Fibroblast of the conjunctiva (primary cell): ENCODE measurements at regions not wholly inside any gene's neighbourhood (a gene's known extent, or its start where the extent isn't known, plus 50 kb on each side); places are given as distances from the start of the nearest gene placed in this dataset.
"Not testable (repeated sequence)": the region's sequence is repeated elsewhere in the genome, so short reads cannot be mapped to it uniquely, and the experiment has no call there.

Experiments
- DNase-seq: peaks from one replicate; pipeline ENCODE4 v3.0.0-alpha.2; 2010; ENCODE audit warnings: low read depth

- DNase-seq = no peak
These were observed 589.4 kb downstream of the PPP4R3C start for GRCh38 chrX:26873736-26874135.

- no peak for DNase-seq
These were observed 591.2 kb downstream of the PPP4R3C start for GRCh38 chrX:26871967-26872366.

DNA sequence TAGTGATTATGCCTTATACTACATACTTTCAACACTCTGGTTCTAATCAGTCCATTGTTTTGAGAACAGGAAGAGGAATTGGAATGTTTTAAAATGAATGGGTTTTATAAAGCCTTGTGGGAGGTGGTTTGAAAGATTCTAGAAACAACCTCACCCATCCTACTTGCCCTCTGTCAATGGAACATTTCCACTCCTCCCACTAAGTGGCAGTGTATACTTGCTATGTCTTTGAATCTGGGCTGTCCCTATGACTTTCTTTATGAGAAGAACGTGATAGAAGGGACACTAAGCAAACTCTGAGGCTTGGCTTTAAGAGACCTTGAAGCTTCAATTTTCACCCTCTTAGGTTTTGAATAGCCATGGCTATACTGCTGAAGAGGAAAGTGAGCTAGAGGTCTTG, 611.2 kb downstream of the PPP4R3C start:
- peak; percentile 34 for DNase-seq

DNA sequence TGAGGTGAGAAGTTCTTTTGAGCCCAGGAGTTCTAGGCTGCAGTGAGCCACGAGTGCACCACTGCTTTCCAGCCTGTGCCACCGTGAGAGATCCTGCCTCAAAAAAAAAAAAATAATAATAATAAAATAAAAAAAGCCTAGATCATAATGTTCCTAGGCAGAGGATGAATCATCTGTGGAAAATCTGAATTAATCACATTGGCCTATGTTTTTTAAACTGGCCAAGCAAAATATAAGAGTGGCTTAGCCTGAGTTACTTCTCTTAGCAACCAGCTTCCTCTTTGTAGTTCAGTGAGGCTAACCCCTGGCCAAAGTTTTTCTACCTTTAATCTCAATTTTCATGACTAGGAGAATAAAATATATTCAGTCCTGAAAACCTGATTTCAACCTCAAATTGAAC, 614.6 kb downstream of the PPP4R3C start:
- DNase-seq = peak; percentile 33

DNA sequence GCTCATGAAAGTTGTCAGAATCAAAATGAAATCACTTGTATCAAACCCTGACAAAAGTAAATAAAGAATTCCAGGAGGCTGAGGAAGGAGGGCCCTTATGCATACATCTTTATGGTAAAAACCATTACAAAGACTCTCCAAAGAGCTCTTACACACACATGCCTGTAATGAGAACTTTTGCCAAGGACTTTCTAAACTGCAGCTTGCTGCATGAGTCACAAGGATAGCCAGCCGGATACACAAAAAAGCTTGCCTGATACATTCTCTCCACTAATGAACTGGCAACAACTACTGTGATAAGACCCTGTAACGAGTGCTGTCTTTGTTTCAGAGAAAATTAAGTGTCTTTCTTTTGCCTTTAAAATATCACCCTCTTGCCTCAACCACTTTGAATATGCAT, 618.1 kb downstream of the PPP4R3C start:
- peak; percentile 53 for DNase-seq

DNA sequence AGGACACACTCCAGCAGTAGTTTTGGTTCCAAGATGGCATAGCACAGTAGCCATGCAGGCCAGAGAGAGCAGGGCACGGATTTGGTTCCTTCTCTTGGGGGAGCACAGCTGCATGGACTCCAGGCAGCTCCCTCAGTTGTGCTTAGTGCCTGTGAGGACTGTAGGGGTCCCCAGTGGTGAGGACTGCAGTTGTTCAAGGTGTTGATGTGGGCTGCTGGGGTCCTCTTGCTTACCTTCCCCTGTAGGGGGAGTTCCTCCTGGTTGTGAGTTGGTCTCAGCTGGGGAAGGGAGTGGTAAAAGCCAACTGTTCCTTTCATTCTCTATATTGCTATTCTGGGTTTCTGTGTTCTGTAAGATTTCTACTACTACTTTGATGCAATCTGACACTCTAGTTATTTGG, 606.5 kb downstream of the MAGEB5 start:
- no peak for DNase-seq

GRCh38 chrX:26789751-26790150, 573.8 kb downstream of the MAGEB5 start:
- no peak for DNase-seq

GRCh38 chrX:26788402-26788998, 572.5 kb downstream of the MAGEB5 start:
- no peak for DNase-seq

- DNase-seq = peak; percentile 35
These were observed 567.7 kb downstream of the MAGEB5 start for GRCh38 chrX:26783512-26784225.

DNA sequence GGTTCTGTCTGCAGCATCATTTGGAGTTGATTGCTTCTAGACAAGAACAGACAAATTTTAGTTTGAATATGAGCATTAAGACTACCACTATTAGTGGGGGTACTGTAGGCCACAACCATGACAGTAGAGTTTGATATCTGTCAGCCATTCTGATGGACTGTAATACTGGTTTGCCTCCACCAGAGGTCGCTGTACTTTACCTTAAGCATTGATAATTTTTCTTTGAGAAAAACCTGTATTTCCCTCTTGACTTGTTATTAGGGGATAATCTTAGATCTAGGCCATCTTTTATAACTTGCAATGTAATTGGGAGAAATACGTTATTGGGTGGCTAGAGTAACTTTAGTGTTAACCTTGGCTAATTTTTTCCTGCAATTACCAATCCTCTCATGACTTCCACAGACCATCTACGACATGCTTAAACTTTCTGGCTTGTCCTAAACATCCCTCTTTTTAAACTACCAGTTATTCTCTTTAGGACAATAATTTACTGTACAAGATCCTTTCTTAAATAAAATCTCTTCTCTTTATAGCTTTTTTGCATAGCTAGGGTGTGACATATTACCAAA, 562.4 kb downstream of the MAGEB5 start:
- DNase-seq = no peak

- DNase-seq = no peak
These were observed 546.3 kb downstream of the MAGEB5 start for GRCh38 chrX:26762253-26762652.

DNA sequence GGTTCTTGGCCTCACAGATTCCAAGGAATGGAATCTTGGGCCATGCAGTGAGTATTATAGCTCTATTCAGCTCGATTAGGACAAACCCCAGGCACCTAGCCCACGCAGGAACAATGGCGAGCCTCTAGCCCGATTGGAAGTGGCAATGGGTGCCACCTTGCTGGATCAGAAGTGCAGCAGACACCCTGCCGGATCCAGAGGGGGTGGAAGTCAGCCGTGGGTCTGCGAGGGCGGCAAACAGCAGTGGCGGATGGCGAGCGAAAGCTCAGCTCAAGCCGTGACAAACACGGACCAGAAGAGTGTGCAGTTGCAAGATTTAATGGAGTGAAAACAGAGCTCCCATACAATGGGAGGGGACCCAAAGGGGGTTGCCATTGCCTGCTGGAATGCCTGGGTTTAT, 539.8 kb downstream of the MAGEB5 start:
- DNase-seq = not testable (repeated sequence)

GRCh38 chrX:26747877-26748276, 531.9 kb downstream of the MAGEB5 start:
- no peak for DNase-seq

GRCh38 chrX:26722666-26723428, 506.9 kb downstream of the MAGEB5 start:
- no peak for DNase-seq

DNA sequence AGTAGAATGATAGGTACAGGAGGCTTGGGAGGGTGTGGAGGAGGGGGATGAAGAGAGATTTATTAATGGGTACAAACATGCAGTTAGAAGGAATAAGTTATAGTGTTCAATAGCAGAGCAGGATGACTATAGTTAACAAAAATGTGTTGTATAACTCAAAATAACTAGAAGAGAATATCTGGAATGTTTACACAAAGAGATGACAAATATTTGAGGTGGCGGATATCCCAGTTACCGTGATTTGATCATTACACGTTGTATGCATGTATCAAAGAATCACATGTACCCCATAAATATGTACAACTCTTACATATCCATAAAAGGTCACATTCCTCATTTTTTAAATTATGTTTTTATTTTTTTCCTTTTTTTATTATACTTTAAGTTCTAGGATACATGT, 456.6 kb downstream of the MAGEB5 start:
- DNase-seq = no peak

- DNase-seq = no peak
These were observed 454.6 kb downstream of the MAGEB5 start for GRCh38 chrX:26670521-26670920.

DNA sequence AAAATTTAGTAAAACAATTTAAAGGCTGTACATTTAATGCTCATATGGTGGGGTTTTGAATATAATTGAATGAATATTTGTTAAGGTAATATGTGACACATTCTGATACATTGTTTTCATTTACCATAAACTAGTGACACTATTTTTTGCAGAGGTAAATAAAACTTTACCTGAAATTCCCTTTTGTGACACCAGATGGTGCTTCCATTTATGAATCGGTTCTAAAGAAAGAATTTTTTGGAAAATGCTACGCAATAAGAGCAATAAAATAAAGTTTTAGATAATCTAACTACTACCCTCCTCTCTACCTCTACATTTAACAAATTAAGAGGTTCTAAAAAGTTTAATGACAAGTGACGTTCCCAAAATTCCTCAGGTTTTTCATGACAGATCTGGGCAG, 448.9 kb downstream of the MAGEB5 start:
- DNase-seq = no peak

DNA sequence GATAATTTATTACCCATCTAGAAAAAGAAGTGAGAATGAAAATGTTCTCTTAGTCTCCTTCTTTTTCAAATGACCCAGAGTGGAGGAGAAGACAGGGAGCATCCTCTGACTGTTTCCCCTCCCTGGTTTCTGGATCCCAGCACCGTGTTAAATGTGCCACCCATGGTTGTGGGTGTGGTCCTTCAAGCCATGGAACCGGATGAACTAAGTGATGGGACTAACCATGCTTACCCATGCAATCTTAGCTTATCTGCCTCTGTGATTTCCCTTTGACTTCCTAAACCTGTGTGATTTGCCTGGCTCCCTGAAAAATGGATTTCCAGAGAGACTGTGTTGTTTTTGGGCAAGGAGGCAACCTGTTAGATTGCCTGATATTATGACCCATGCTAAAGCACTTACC, 437.1 kb downstream of the MAGEB5 start:
- no peak for DNase-seq

DNA sequence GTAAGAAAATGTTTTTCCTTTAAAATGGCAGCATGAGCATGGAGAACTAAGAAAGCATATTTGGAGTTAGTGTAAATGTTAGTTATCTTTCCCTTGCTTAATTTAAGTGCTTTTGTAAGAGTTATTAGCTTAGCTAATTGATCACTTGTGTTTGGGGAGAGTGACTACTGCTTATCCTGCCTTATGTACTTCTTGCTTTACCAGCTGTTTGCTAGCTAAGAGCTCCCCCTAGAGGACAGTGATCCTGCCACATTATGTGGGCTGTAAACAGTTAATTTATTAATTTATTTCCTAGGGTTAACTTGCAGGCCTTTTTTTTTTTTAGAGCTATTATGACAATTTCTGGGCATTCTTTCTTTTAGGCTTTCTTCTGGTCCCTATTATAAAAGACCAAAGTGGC, 435.8 kb downstream of the MAGEB5 start:
- no peak for DNase-seq

DNA sequence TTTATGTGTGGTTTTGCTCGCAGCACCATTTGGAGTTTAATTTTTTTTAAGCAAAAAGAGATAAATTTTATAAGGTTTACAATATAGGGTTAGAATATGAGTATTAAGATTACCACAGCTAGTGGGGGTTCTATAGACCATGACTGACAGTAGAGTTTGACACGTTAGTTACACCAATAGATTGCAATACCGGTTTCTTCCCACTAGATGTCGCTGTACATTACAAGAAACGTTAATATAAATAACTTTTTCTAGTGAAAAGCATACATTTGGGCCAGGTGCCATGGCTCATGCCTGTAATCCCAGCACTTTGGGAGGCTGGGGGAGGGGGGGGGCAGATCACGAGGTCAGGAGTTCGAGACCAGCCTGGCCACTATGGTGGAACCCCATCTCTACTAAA, 433.6 kb downstream of the MAGEB5 start:
- peak; percentile 5 for DNase-seq

- no peak for DNase-seq
These were observed 415.4 kb downstream of the MAGEB5 start for GRCh38 chrX:26631385-26631784.

GRCh38 chrX:26613956-26614355, 398.0 kb downstream of the MAGEB5 start:
- no peak for DNase-seq

DNA sequence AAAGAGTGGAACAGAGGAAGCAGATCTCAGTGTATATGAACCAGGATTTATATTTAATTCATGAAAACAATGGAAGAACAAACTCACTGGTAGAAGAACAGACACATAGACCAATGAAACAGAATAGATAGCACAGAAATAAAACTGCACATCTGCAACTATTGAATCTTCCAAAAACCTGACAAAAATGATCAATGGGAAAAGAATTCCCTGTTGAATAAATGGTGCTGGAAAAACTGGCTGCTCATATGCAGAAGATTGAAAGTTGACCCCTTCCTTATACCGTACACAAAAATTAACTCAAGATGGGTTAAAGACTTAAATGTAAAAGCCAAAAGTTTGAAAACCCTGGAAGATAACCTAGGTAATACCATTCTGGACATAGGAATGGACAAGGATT, 391.0 kb downstream of the MAGEB5 start:
- DNase-seq = no peak
